ENCODE measurements at regions not wholly inside any gene's neighbourhood (a gene's known extent, or its start where the extent isn't known, plus 50 kb on each side); places are given as distances from the start of the nearest gene placed in this dataset.

DNA sequence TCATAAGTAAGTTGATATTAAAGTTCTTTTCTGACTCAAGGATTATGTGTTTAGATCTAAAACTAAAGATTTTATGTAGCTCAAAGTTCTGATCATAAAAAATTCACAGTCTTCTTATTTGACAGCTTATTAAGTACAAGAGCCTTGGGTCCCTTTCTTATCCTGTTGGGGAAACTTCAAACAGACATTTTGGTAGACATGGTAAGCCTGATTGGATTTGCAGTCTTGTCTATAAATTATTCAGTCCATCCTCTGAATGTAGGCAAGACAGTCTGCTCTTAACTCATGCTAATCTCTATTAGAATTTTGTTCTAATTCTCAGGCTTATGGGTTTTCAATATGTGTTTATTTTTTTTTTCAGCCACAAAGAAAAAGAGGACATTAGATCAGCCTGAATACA lies 1718.7 kb upstream of the SLC10A2 start:
- no peak for DNase-seq (ENCODE audit: low read depth, low spot score)

DNA sequence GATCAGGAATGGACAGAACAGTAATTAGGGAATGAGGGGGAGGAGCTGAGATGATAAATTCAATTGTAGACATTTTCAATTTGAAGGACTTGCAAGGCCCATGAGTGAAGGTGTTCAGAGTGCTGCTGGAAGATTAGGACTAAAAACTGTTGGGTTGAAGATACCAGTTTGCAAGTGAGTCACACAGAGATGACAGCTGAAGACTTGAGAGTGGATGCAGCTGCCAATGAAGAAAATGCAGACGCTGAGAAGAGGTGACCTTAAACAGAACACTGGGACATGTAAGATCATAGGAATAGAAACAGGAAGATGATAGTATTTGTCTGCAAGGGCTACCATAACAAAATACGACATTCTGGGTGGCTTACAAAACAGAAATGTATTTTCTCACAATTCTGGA lies 1716.5 kb upstream of the SLC10A2 start:
- no peak for DNase-seq (ENCODE audit: low read depth, low spot score)

DNA sequence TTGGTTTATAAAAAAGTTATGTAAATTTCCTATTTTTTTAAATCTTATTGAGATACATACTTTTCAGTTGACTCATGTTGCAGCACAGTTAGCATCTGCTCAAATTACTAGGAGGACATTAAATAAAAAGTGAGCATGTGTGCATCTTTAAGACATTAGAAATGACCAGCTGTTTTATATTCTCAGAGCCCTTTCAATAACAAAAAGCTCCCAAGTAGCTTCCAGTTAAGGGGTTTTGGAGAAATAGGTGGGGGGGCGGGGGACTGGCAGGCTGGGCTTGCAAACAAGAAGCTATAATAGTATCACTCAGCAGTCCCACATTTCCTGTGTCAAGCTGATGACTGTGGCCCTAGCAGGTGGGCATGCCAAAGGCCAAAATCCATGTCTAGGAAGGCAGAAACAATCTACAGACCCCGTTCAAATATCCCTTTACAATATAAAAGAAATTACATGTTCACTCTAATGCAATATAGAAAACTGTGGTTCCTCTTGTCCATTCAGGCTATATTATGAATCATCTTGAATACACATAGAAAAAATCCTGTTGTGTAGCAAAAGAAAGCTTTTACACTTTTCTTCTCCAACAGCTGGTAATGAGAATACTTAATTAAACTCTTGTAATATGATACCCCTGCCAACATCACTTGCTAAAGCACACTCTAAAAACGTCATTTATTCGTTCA lies 1713.2 kb upstream of the SLC10A2 start:
- no peak for DNase-seq (ENCODE audit: low read depth, low spot score)

DNA sequence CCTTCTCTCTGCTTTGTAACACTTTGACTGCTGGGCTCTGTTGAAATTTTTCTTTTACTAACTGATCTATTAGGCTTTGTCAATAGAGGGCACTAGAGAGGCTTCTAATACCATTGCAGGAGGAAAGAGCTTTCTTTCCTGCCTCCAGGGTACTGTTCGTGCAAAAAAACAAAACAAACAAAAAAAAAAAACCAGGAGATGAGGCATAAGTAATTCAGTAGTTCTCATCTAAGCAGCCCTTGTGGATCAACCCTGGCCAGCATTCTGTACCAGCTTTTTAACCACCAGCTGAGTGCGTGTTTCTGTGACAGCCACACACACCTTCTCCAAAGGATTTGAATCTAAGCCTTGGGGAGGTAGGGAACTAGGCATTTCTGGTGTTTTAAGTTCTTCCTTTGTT lies 1707.6 kb upstream of the SLC10A2 start:
- peak; percentile 25 for DNase-seq (ENCODE audit: low read depth, low spot score)

DNA sequence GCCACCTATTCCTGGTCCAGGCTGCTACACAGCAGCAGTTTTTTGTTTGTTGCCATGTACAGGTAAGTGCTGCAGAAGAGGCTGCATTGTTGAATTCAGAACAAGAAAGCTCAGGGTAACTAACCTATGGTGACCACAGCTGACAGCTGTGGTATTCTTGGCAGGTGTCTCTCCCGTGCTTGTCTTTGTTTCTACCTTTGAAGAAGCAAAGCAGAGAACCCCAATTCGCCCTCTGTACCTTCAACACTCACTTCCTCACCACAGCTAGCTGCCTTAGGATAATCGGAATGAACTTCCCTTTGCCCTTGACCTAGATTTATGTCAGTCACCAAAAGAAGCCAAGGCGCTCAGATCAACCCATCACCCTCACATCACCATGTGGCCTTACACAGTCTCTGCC lies 1703.3 kb upstream of the SLC10A2 start:
- DNase-seq (ENCODE audit: low read depth, low spot score) = no peak

DNA sequence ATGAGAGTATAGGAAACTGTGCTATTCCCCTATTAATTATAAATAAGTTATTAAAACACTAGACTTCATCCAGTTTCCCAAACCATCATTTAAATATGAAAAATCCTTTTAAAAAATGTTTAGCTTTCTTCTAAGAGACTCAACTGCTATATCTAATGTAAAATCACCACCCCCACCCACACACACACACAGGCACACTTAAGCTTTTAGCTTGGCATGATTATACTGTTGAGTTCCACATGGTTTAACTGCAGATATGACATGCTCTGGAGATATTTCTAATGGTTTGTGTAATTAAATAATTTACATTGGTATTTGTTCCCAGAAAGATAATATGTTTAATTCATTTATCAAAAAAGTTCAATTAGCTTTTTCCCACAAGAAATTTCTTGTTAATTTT lies 1700.1 kb upstream of the SLC10A2 start:
- DNase-seq (ENCODE audit: low read depth, low spot score) = no peak

DNA sequence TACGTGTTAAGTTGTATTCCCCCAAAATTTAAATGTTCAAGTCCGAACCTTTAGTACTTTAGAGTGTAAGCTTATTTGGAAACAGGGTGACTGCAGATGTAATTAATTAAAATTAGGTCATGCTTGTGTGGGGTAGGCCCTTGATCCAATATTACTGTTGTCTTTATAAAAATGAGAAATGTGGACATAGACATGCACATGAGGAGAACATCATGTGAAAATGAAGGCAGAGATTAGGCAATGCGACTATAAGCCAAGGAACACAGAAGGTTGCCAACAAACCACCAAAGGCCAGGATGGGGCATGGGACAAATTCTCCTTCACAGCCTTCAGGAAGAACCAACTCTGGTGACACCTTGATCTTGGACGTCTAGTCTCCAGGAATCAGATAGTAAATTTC lies 1698.4 kb upstream of the SLC10A2 start:
- DNase-seq (ENCODE audit: low read depth, low spot score) = no peak

DNA sequence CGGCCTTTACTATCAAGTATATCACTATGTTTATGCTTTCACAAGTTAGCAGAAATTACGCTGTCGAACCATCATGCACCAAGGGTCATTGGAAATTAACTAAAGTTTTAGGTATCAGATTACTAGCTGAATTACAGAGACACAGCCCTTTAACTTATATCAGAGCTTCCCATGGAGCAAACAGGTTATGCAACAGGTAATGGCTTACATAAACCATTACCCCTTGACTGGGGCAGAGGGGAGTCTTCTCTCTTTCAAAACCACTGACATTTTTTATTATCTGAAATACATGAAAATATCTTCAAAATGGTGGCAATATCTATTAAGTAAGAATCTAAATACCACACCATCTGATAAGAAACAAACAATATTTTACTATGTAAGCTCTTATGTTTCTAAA lies 1692.9 kb upstream of the SLC10A2 start:
- no peak for DNase-seq (ENCODE audit: low read depth, low spot score)

DNA sequence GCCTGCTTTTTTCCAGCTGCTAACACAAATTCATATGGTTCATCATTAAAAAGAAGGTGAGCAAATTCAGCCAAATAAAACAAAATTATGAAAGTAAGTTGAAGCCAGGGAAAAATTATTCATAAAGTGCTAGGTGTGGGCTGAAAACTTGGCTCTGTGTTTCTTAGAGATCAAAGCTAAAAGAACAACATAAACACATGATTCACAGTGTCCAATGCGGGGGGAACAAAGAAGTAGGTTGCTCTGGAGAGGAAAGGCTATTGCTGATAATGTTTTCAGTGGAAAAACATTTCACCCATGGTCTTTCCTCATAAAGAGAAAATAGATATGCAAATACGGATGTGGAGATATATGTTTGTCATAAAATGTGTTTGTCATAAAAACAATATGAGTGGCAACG lies 1691.5 kb upstream of the SLC10A2 start:
- no peak for DNase-seq (ENCODE audit: low read depth, low spot score)

DNA sequence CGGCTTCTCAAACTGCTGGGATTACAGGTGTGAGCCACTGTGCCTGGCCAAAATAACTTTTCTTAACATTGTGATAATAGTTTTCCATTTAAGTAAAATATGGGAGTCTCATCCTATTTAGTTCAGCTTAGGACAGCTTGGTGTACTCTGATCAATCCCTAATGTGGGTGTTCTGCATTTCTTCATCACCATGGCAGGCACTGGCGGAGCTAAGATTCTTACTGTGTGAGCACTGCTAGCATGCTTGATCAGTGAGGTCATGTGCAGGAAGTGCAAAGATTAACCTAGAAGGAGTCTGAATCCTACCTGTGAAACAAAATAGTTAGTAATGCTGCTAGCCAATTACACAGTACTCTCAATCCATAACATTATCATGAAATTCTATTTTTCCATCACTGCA lies 1684.2 kb upstream of the SLC10A2 start:
- DNase-seq (ENCODE audit: low read depth, low spot score) = no peak

DNA sequence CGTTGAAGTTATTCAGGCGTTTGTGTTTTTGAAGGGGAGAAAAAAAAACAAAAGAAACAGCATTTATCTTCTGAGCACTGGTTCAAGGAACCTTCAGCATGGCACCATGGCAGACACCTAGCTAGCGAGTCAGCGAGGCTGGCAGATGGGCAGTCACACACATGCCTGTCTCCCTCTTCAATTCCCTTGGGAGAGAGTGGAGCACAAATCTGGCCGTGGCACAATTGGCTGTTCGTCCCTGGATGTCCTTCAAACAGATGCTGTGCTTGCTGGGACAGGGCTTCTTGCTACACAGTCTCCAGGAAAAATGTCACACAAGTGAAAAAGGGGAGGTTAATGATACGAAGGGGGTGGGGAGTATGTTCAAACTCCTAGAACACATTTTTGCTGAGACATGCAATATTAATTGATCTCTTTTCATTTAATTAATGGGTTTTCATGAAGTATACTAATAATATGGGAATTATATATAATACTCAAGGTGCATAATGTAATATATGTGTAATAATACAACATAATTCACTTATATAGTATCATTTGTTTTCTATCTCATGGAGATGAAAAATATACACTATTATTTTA lies 1674.5 kb upstream of the SLC10A2 start:
- no peak for DNase-seq (ENCODE audit: low read depth, low spot score)

DNA sequence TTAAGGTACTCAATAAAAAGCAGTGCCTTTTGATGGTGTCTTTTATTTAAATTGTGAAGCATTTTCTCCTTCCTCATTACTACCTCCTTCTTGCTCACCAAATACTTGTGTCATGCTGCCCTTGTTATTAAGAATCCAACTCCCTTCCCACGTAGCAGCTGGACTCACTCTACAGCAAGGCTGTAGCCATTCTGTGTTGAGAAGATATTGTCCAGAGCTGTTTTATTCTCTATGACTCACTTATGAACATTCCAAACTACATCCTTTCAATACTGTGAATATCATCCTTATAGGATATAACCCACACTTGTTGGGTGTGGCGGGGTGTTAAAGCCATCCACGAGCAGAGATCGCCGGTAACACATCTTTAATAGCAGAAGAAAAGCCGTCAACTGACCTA lies 1671.5 kb upstream of the SLC10A2 start:
- DNase-seq (ENCODE audit: low read depth, low spot score) = no peak

DNA sequence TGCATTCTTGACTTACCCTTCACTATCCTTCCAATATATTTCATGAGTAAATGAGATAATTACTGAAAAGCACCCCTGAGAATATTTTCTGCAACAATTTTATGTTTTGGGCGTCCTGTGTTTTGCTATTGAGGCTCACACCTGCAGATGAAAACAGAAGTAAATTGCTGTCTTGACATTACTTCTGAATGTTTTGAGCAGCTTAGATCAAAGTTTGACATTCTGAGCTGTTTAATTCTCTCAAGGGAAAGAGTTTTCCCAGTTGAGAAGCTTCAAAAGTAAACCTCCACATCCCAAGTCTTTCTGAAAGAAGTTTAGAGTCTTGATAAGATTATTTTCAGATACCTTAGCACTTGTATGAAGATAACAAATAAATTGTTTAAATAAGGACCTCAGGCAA lies 1667.2 kb upstream of the SLC10A2 start:
- DNase-seq (ENCODE audit: low read depth, low spot score) = no peak

DNA sequence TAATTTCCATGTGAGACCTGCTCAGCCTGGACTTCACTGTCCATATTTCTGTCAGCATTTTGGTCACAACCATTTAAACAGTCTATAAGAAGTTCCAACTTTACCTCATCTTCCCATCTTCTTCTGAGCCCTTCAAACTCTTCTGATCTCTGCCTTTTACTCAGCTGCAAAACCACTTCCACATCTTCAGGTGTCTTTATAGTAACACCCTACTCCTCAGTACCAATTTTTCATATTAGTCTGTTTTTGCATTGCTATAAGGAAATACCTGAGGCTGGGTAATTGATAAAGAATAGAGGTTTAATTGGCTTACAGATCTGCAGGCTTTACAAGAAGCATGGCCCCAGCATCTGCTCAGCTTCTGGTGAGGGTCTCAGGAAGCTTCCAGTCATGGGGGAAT lies 1648.9 kb upstream of the SLC10A2 start:
- no peak for DNase-seq (ENCODE audit: low read depth, low spot score)

DNA sequence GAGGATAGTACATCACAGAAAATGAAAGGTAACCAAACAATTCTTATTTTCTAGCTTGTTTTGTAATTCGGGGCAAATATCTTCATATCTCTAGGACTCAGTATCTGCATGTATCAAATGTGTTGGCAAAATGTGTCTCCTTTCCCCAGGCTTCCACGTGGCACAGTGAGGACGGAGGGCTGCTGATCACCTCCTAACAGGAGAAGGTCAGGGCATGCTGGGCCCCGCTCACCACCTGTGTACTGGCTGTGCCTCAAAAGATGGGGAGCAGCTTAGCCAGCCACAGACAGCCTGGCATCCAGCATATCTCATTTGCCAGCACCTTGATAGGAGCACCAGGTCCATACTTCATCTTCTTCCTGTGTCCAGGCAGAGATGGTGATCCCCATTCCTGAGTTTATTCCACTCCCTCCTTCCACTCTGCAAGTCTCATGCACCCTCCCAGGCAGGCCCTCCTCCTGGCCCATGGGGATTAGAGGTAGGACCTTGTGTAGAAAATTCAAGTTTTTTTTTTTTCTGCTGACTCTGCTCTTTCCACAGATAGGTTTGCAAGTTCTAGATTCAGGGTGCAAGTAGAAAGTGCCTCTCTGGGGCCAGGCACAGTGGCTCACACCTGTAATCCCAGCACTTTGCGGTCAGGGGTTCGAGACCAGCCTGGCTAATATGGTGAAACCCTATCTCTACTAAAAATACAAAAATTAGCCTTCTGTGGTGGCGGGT lies 1639.0 kb upstream of the SLC10A2 start:
- DNase-seq (ENCODE audit: low read depth, low spot score) = no peak

DNA sequence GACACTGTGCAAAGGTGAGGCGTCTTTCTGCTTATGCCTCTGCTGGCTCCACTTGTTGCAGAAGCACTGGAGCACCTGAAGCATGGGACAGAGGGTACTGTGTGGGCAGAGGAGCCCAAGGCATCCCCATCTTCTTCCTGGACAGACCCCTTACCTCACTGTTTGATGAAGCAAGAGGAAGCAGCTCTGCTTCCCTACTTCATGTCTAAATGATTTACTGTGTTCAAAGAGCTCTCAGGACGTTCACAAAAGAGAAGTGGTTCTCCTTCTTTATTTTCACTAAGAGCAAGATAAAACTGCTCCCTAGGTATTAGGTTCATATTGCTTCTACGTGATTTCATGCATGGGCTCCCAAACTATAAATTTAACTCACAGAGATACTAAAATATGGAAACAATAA lies 1635.4 kb upstream of the SLC10A2 start:
- DNase-seq (ENCODE audit: low read depth, low spot score) = no peak

DNA sequence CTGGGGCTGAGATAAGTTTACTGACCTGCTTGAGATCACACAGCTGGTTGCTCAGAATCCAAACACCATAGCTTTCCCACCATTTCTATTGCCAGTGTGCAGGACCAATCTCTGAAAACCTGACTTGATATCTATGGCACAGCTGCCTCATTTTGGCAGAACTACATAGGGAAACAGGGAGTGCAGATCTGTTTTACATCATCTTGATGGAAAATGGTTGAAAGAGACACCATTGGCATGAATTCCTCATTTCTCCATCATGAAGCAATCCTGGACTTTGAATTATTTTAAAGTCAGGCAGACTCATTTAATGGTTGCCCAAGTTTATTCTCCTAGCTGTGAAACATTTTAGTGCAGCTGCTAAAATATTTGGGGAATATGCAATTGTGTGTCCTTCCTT lies 1628.2 kb upstream of the SLC10A2 start:
- DNase-seq (ENCODE audit: low read depth, low spot score) = no peak

DNA sequence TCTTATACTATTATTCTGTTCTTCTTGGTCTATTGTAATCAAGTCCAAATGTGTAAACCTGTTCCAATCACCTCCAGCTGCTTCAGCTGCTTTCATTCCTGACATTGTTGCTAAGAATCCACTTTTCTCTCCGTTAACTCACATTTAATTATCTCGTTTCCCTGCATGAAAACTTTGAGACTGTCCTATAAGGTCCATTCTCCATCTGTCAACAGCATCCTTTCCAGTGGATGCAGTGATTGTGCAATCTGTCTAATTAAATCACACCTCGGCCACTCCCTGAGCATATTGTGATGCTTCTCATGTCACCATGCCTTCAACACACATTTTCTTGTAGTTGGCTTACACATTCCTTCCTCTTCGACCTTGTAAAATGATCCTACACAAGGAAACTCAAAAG lies 1626.9 kb upstream of the SLC10A2 start:
- no peak for DNase-seq (ENCODE audit: low read depth, low spot score)

DNA sequence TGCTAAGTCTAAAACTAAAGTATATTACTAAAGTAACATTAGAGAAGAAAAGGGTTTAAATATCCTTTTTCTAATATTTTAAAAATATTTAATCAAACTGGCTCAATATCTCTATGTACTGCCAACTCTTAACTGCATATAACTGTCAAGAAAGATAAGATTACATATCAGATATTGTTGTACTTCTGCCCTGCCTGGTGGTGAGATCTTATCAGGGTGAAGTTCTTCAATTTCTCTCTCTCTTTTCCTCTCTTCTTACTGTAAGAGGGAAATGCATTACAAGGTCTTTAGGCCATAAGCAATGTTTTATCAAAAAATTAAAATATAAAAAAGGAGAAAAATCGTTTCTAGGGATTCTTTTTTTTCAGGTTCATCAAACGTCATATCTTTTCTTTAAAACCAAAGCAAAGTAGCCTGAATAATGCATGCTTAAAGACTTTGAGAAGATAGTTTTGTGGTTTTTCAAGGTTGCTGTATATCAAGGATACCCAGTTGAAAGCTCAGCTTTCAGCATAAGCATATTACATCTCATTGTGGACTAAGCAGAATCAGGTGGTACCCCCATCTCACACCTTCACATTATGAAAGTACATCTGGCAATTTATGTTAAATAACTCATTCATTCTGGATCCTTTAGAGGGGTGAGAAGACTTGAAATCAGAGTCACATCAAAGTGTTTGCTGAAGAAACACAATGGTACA lies 1625.7 kb upstream of the SLC10A2 start:
- no peak for DNase-seq (ENCODE audit: low read depth, low spot score)

DNA sequence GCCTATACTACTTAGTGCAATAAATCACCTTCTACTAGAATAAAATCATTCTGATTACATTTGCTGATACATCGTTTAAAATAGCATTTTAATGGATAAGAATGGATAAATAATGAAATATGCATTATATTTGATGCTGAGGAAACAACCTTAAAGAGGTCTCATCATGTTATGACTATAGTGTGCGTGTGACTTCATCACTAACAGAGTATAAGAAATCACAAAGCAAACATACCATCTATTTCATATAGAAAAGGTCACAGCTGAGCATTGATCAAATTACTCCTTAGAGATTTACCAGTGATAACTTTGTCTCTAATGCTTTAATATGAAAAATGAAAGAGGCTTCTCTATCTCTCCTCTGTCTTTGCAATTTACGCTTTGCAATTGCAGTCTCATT lies 1620.3 kb upstream of the SLC10A2 start:
- no peak for DNase-seq (ENCODE audit: low read depth, low spot score)

DNA sequence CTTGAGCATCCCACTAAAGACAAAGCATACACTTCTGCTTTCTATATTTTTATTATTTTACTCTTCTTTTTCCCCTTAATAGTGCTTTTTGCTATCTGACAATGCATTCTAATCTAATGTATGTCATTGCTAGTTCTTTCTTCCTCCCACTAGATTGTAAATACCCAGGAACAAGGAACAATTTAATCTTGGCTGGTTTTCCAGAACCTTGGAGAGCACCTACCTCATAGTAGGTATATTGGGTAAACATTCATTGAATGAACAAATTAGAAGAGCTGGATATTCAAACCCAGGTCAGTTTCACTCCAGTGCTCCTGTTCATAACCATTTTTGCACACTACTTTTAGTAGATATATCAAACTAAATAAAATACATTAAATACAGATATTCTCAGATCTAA lies 1617.6 kb upstream of the SLC10A2 start:
- no peak for DNase-seq (ENCODE audit: low read depth, low spot score)

DNA sequence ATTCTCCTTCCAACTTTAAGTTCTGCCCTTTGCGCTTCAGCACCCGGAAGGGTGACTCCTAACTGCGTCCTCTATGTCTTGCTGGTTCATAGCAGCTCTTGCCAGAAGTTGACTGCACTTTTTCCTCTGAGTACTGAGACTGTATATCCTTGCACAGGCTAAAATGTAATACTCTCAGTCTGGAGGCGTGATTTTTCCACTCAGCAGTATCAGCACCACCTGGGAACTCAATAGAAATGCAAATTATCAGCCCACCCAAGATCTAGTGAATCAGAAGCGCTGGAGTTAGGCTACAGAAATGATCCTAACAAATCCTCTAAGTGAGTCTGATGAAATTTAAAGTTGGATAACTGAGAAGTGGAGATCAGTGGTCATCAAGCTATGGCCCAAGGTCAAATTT lies 1611.9 kb upstream of the SLC10A2 start:
- no peak for DNase-seq (ENCODE audit: low read depth, low spot score)

DNA sequence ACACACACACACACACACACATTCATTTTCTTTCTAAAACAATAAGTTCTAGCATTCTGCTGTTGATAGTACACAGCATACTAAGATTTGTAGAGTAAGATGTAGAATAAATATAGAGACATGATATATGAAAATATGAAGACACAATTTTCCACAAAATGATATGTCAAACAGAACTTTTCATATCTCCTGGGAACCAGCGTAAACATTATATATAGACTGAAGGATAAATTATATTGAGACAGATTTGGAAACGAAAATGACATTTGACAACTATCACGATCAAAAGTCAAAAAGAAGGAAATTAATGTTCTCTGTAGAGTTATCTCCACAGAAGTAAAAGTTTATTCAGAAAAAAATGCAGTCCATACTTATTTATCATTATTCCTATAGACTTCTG lies 1605.7 kb upstream of the SLC10A2 start:
- no peak for DNase-seq (ENCODE audit: low read depth, low spot score)

All from ELF-1 (cell line).